ENCODE measurements at regions not wholly inside any gene's neighbourhood (a gene's known extent, or its start where the extent isn't known, plus 50 kb on each side); places are given as distances from the start of the nearest gene placed in this dataset.

GRCh38 chr13:73608711-73609485 is 525.3 kb downstream of the KLF12 start (continued):
- TF ChIP-seq ZBTB44 (tag by site-specific recombination; IDR thresholded peaks at IDR 0.05) (peak; percentile 99), PRDM6 (tag by site-specific recombination; IDR thresholded peaks at IDR 0.05) (no peak), TRIM28 (IDR thresholded peaks at IDR 0.05; ENCODE audit: borderline replicate concordance, low read length) (peak; percentile 92), SP7 (tag by site-specific recombination; IDR thresholded peaks at IDR 0.05) (no peak), INSM2 (tag by site-specific recombination; IDR thresholded peaks at IDR 0.05) (no peak), ZNF280D (tag by site-specific recombination; IDR thresholded peaks at IDR 0.05) (no peak)

- Histone ChIP-seq H3K4me1 (ENCODE audit: control insufficient read depth, insufficient read depth, low read length) (no peaks in the 10 kb centered on the region), H3K9me3 (ENCODE audit: control insufficient read depth, insufficient read depth, low read depth, low read length) (no peaks in the 10 kb centered on the region), H3K36me3 (ENCODE audit: control insufficient read depth in 2 of 2, insufficient read depth in 1 of 2, low read length in 2 of 2) (no peaks in the 10 kb centered on the region), H3K27ac (ENCODE audit: extremely low read depth, low read depth, low read length) (no peak overlapping the region), H3K4me3 (ENCODE audit: low read depth, low read length) (no peak overlapping the region)
- ChIA-PET CTCF (no interaction called here), POLR2A (no interaction called here)
- TF ChIP-seq ZNF555 (tag by site-specific recombination; conservative IDR thresholded peaks at IDR 0.05) (no peak), ZNF211 (tag by site-specific recombination; IDR thresholded peaks at IDR 0.05; ENCODE audit: low read depth) (no peak), AEBP2 (tag by site-specific recombination; IDR thresholded peaks at IDR 0.05; ENCODE audit: borderline replicate concordance) (no peak), ZNF223 (tag by site-specific recombination; IDR thresholded peaks at IDR 0.05) (no peak), ZNF560 (tag by site-specific recombination; IDR thresholded peaks at IDR 0.05; ENCODE audit: borderline replicate concordance) (no peak), ZFP41 (tag by site-specific recombination; IDR thresholded peaks at IDR 0.05; ENCODE audit: borderline replicate concordance) (no peak), ZNF175 (tag by site-specific recombination; IDR thresholded peaks at IDR 0.05) (no peak), ZNF529 (tag by site-specific recombination; IDR thresholded peaks at IDR 0.05; ENCODE audit: insufficient replicate concordance) (no peak), ZNF513 (tag by site-specific recombination; IDR thresholded peaks at IDR 0.05) (no peak), WT1 (tag by site-specific recombination; IDR thresholded peaks at IDR 0.05) (no peak), SP2 (tag by site-specific recombination; IDR thresholded peaks at IDR 0.05) (no peak), ZNF791 (tag by site-specific recombination; IDR thresholded peaks at IDR 0.05) (no peak), ZNF561 (tag by site-specific recombination; IDR thresholded peaks at IDR 0.05; ENCODE audit: borderline replicate concordance) (no peak), SP3 (tag by site-specific recombination; IDR thresholded peaks at IDR 0.05) (no peak), ZNF830 (tag by site-specific recombination; IDR thresholded peaks at IDR 0.05; ENCODE audit: low read depth) (no peak), ZNF501 (tag by site-specific recombination; IDR thresholded peaks at IDR 0.05) (no peak)
These were observed 526.1 kb downstream of the KLF12 start for GRCh38 chr13:73608157-73608516.

Measured in HEK293 (cell line).